Psoas muscle (tissue), 7 donors: ENCODE measurements at regions not wholly inside any gene's neighbourhood (a gene's known extent, or its start where the extent isn't known, plus 50 kb on each side); places are given as distances from the start of the nearest gene placed in this dataset.

Experiments
- ATAC-seq, 4 donors: fragments of 200-7000 bp; cut with Tn5 transposase; one replicate each; pipeline ENCODE4 v1.9.1; 2020; ENCODE audit warnings: moderate library complexity in 3 of 4, mild to moderate bottlenecking in 2 of 4
- DNase-seq, 2 donors: peaks; one replicate each; pipeline ENCODE4 v3.0.0-alpha.2; 2020
- H3K27ac ChIP-seq: fragments of 200-600 bp; one replicate; pipeline ENCODE4 v1.8.0; 2022
- H3K27me3 ChIP-seq, 3 donors: fragments of 200-600 bp in 1 of 3; one replicate each; pipeline versions ENCODE4 v1.6.1 to v1.8.0; 2013 to 2022; ENCODE audit warnings: low read length in 2 of 3, mild to moderate bottlenecking in 2 of 3, moderate library complexity in 1 of 3; ENCODE audit not compliant: insufficient read depth in 3 of 3
- H3K36me3 ChIP-seq, 2 donors: fragments of 200-600 bp in 1 of 2; one replicate each; pipeline versions ENCODE4 v1.6.1 to v1.8.0; 2013 to 2022; ENCODE audit warnings: low read depth in 1 of 2, mild to moderate bottlenecking in 1 of 2, moderate library complexity in 1 of 2; ENCODE audit not compliant: insufficient read depth in 1 of 2
- H3K4me1 ChIP-seq: fragments of 200-600 bp; one replicate; pipeline ENCODE4 v1.8.0; 2022
- H3K4me3 ChIP-seq: fragments of 200-600 bp; one replicate; pipeline ENCODE4 v1.8.0; 2022; ENCODE audit warnings: mild to moderate bottlenecking
- H3K9me3 ChIP-seq: fragments of 200-600 bp; one replicate; pipeline ENCODE4 v1.8.0; 2022
- CTCF ChIP-seq: fragments of 200-600 bp; IDR thresholded peaks from one replicate; pipeline ENCODE4 v1.8.0; 2022; ENCODE audit warnings: antibody characterized with exemption
- WGBS, 3 donors: extraction: QIAGEN DNeasy Blood & Tissue Kit; methylation state at CpG; one replicate each; pipeline versions ENCODE4 v1.1.6 to v1.1.7; 2013; 5-methylcytosine and 5-hydroxymethylcytosine counted together
- intact Hi-C, 2 donors: fragments of 100-400 bp; cut with DNase I; formaldehyde crosslinking; loops; one replicate each; pipeline versions ENCODE4 v1.11.0 to v1.14.2; 2022
- donor health status: healthy with polysubstance abuse.
- donor health status: DM: no; HTN: no; CAD: no; lungs with moderate emphysema.
- donor health status: Bipolar disorder and iron deficiency.
- donor health status: healthy.
- donor health status: DM: yes; HTN: yes; CAD: no.
- donor health status: DM: no; HTN: no; CAD: no.
- donor health status: DM: yes; HTN: yes; CAD: no.

GRCh38 chr5:111676926-111677415 is 80.0 kb downstream of the NREP start:
- H3K4me1 ChIP-seq = peaks cover 18% of the 10 kb centered on the region
- H3K9me3 ChIP-seq = no peaks in the 10 kb centered on the region
- no peaks in the 10 kb centered on the region for H3K36me3 ChIP-seq
- TF ChIP-seq CTCF = no peak
- 68 to 84% (median 76%) methylated on average over 3 of the region's 3 CpGs for WGBS, 3 donors
- ATAC-seq = no peak
- H3K27me3 ChIP-seq = no peaks in the 10 kb centered on the region
- H3K4me3 ChIP-seq = no peak overlapping the region
- H3K27ac ChIP-seq = no peak overlapping the region
- no peak for DNase-seq
- intact Hi-C loops = no loop called here

DNA sequence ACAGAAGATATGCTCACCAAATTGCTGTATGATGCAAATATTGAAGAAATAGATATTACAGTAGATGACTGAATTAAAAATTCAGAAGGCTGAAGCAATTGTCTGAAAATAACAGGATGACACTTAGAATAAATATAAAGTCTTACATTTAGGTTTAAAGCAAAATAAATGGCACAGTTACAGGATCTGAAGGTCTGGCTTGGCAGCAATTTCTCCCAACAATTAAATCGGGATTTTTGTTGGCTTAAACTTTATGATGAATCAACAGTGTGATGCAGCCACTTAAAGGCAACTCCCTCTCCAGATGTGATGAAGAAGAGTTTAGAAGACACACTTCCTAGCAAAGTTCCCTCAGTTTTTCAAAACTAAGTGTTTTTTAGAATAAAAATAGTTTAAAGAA is 80.5 kb downstream of the NREP start:
- intact Hi-C loops = no loop called here

DNA sequence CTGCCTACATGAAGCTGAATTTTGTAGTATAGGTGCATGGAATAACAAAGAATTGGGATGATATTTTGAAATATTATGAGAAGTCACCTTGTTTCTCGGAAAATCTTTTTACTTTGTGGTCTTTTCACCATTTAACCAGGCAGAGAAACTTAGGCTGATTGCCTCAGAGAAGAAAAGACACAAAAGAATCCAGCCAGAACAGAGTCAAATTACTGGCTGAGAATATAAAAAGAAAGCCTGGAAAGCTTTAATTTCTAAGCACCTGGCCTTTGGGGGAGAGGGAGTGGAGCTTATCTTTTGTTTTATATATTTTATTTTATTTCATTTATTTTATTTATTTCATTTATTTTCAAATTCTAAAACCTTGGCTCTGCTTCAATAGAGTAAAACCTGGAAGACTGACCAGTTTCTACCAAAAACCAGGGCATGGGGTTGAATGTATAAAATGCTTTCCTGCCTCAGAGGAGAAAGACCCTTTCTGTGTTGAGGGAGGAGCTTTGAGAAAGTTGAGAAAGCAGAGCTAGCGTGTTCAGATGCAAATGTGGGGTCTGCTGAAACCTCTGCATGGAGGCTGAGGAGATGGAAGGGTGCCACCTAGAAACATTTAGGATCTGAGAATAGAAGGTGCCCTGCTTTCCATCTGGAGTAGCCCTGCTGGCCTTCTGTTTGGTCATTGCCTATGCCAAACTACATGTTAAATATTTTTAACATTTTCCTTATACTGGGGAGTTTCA is 81.6 kb downstream of the NREP start:
- no peak for DNase-seq
- Histone ChIP-seq H3K4me1 (peaks cover 3% of the 10 kb centered on the region), H3K36me3 (no peaks in the 10 kb centered on the region), H3K9me3 (no peaks in the 10 kb centered on the region), H3K27ac (no peak overlapping the region), H3K27me3 (no peaks in the 10 kb centered on the region), H3K4me3 (no peak overlapping the region)
- intact Hi-C loops = no loop called here
- no peak for ATAC-seq
- TF ChIP-seq CTCF = no peak
- 91 to 99% (median 92%) methylated on average over 2 of the region's 2 CpGs for WGBS, 3 donors

More for the DNA sequence above, 80.5 kb downstream of the NREP start:
- no peak for DNase-seq
- no peak overlapping the region for H3K27ac ChIP-seq
- peaks cover 14% of the 10 kb centered on the region for H3K4me1 ChIP-seq
- no peaks in the 10 kb centered on the region for H3K9me3 ChIP-seq
- 18 to 29% (median 20%) methylated on average over 1 of the region's 1 CpG for WGBS, 3 donors
- ATAC-seq = no peak
- no peak for TF ChIP-seq CTCF
- no peak overlapping the region for H3K4me3 ChIP-seq
- H3K36me3 ChIP-seq = no peaks in the 10 kb centered on the region
- H3K27me3 ChIP-seq = no peaks in the 10 kb centered on the region

DNA sequence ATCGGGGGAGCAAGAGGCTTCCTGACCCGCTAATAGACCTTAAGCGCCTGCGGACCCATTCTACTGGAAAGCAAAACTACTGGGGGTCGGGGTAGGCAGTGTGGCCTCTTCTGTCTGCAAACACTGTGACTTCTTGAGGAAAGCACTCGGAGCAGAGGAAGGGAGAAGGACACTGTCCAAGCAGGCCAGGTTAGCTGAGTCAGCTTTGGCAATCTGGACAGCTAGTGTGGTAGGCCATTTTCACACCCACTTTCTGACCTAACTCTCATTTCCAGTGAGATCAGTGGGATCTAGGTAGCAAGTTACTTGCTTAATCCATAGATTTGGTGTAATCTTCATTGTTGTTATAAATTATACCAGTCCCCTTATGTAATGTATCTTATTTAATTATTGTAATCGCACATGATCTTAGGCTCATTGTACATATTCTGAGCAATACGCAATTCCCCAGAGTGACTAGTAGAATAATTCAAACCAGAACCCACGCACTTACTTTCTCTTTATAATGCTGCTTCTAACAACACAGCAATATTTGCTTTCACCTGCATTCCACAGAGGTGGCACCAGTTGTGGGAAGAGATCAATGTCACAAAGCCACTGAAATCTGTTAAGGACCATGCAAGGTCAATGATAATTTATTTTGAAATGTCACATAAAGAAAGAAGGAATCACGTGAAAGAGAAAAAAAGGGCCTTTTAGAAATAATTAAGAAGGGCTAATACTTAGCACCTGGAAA is 82.9 kb downstream of the NREP start:
- intact Hi-C loops = no loop called here
- TF ChIP-seq CTCF = no peak

More for the DNA sequence above, 82.9 kb downstream of the NREP start:
- H3K27ac ChIP-seq = no peak overlapping the region
- WGBS, 3 donors = 81 to 84% (median 83%) methylated on average over 10 of the region's 10 CpGs
- DNase-seq (no peak), ATAC-seq (no peak)
- no peaks in the 10 kb centered on the region for H3K27me3 ChIP-seq
- no peaks in the 10 kb centered on the region for H3K9me3 ChIP-seq
- no peaks in the 10 kb centered on the region for H3K36me3 ChIP-seq
- H3K4me3 ChIP-seq = no peak overlapping the region
- H3K4me1 ChIP-seq = no peaks in the 10 kb centered on the region
